ENCODE measurements at regions not wholly inside any gene's neighbourhood (a gene's known extent, or its start where the extent isn't known, plus 50 kb on each side); places are given as distances from the start of the nearest gene placed in this dataset.

DNA sequence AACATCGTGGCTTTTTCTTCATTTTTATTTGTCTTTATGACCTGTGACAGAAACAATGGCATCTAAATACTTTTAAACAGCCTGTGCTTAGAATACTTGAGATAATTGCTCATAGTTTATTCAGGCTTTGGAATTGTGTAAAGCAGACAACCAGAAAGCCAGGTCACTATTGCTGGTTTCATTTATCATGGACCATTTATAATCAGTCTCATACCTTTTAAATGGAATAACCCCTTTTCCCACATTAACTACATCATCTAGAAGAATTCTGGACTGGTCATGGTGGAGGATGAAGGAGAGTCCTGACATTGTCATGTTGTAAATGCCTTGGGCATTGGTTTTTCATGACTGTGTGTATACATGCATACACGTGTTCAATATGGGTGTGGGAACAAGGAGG, 661.5 kb downstream of the EPM2A start:
- H3K36me3 ChIP-seq (ENCODE audit: control insufficient read depth, insufficient read depth, low read length): no peaks in the 10 kb centered on the region
- no peak overlapping the region for H2BK120ac ChIP-seq (ENCODE audit: low read depth, low read length)
- H3K79me1 ChIP-seq (ENCODE audit: low read length): no peaks in the 10 kb centered on the region
- H3K27ac ChIP-seq (ENCODE audit: low read depth, low read length): no peak overlapping the region
- no peak overlapping the region for H2AK5ac ChIP-seq (ENCODE audit: low read length)
- H3K4me3 ChIP-seq (ENCODE audit: low read length): no peak overlapping the region
- H3K4me2 ChIP-seq (ENCODE audit: low read length): no peak overlapping the region
- H3K27me3 ChIP-seq (ENCODE audit: insufficient read depth, low read length, poor library complexity): no peaks in the 10 kb centered on the region
- no CpG with 5 or more reads among the region's 2 CpGs for WGBS (ENCODE audit: extremely low coverage, insufficient coverage, low lambda C conversion rate)
- DNase-seq: no peak
- H4K5ac ChIP-seq (ENCODE audit: low read length): no peak overlapping the region
- H3K9ac ChIP-seq (ENCODE audit: low read length): no peak overlapping the region
- no peak overlapping the region for H3K4ac ChIP-seq (ENCODE audit: low read depth, low read length)
- H3K23ac ChIP-seq (ENCODE audit: low read length): no peak overlapping the region
- no peak overlapping the region for H4K8ac ChIP-seq (ENCODE audit: low read depth, low read length)
- no peak overlapping the region for H3K56ac ChIP-seq (ENCODE audit: low read length)
- H3K18ac ChIP-seq (ENCODE audit: low read length): no peak overlapping the region
- H2BK5ac ChIP-seq (ENCODE audit: low read length): no peak overlapping the region
- no peak overlapping the region for H2BK15ac ChIP-seq (replicated peaks; ENCODE audit: low read depth)
- H3K4me1 ChIP-seq (ENCODE audit: control insufficient read depth, low read depth, low read length): no peaks in the 10 kb centered on the region
- no peaks in the 10 kb centered on the region for H3K79me2 ChIP-seq (ENCODE audit: control insufficient read depth, insufficient read depth, low read length)

DNA sequence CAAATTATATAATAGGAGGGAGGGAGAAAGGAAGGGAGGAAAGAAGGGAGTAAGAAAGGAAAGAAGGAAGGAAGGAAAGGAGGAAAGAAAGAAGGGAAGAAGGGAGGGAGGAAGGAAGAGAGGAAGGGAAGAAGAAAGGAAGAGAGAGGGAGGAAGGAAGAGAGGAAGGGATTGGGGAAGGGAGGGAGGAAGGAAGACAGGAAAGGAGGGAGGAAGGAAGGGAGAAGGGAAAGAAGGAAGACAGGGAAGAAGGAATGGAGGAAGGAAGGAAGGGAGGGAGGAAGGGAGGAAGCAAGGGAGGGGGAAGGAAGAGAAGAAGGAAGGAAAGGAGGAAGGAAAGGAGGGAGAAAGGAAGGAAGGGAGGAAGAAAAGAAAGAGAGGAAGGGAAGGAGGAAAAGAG, 660.5 kb downstream of the EPM2A start:
- Histone ChIP-seq H3K56ac (ENCODE audit: low read length) (no peak overlapping the region), H3K23ac (ENCODE audit: low read length) (no peak overlapping the region), H3K9ac (ENCODE audit: low read length) (no peak overlapping the region), H3K27ac (ENCODE audit: low read depth, low read length) (no peak overlapping the region), H3K18ac (ENCODE audit: low read length) (no peak overlapping the region), H3K27me3 (ENCODE audit: insufficient read depth, low read length, poor library complexity) (no peaks in the 10 kb centered on the region), H3K36me3 (ENCODE audit: control insufficient read depth, insufficient read depth, low read length) (no peaks in the 10 kb centered on the region), H2BK5ac (ENCODE audit: low read length) (no peak overlapping the region), H2BK15ac (replicated peaks; ENCODE audit: low read depth) (no peak overlapping the region), H3K79me2 (ENCODE audit: control insufficient read depth, insufficient read depth, low read length) (no peaks in the 10 kb centered on the region), H3K4ac (ENCODE audit: low read depth, low read length) (no peak overlapping the region), H4K5ac (ENCODE audit: low read length) (no peak overlapping the region), H3K4me3 (ENCODE audit: low read length) (no peak overlapping the region), H4K8ac (ENCODE audit: low read depth, low read length) (no peak overlapping the region), H3K4me1 (ENCODE audit: control insufficient read depth, low read depth, low read length) (no peaks in the 10 kb centered on the region), H2AK5ac (ENCODE audit: low read length) (no peak overlapping the region), H2BK120ac (ENCODE audit: low read depth, low read length) (no peak overlapping the region), H3K79me1 (ENCODE audit: low read length) (no peaks in the 10 kb centered on the region), H3K4me2 (ENCODE audit: low read length) (no peak overlapping the region)
- DNase-seq: no peak

DNA sequence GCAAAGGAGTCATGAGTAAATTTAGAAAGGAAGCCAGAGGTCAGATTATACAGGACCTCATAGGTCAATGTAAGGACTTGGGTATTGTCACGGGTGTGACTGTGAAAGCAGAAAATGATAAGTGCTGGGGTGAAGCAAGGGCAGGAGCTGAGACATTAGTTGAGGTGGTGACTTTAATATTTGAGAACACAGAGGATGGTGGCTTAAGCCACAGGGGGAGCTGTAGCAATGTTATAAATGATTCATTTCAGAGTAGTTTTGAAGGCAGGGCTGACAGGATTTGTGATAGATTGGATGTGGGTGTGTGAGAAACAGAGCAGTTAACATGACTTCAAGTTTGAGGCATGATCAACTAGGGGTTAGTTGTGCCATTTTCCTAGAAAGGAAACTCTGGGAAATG, 659.9 kb downstream of the EPM2A start:
- H3K23ac ChIP-seq (ENCODE audit: low read length): no peak overlapping the region

DNA sequence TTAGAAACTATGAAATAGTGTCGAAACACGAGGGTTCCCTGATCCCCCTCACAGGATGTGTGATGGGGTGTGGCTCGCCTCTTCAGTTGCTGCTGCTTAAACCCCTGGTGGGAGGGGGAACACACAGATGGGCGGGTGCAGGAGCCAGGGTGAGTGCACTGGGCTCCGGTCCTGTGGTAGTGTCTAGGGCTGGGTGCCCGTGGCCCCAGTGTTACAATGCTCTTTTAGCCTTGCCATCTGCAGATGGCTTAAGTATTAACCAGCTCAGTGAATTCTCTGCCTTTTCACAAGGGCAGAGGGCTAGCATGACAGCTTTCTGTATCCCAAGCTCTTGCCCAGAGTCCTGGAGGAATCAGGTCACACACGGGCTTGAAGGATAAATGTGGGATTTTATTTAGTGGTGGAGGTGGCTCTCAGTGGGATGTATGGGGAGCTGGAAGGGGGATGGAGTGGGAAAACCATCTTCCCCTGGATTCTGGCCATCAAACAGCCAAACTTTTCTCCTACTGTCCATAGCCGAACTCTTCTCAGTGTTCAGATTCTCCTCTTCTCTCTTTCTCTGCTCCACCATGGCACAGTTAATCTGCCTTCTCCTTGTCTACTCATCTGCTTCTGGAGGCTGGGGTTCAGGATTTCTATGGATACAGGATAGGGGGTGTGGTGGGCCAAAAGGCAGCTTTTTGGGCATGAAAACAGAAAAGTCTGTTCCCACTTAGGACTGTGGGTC, 659.0 kb downstream of the EPM2A start:
- Histone ChIP-seq H2BK5ac (ENCODE audit: low read length) (no peak overlapping the region), H3K79me1 (ENCODE audit: low read length) (no peaks in the 10 kb centered on the region), H3K4me1 (ENCODE audit: control insufficient read depth, low read depth, low read length) (no peaks in the 10 kb centered on the region), H3K4ac (ENCODE audit: low read depth, low read length) (no peak overlapping the region), H3K18ac (ENCODE audit: low read length) (no peak overlapping the region), H3K27ac (ENCODE audit: low read depth, low read length) (no peak overlapping the region), H3K4me3 (ENCODE audit: low read length) (no peak overlapping the region), H3K27me3 (ENCODE audit: insufficient read depth, low read length, poor library complexity) (no peaks in the 10 kb centered on the region), H3K4me2 (ENCODE audit: low read length) (no peak overlapping the region), H3K9ac (ENCODE audit: low read length) (no peak overlapping the region), H3K36me3 (ENCODE audit: control insufficient read depth, insufficient read depth, low read length) (no peaks in the 10 kb centered on the region), H3K23ac (ENCODE audit: low read length) (no peak overlapping the region), H3K56ac (ENCODE audit: low read length) (no peak overlapping the region), H3K79me2 (ENCODE audit: control insufficient read depth, insufficient read depth, low read length) (no peaks in the 10 kb centered on the region), H2BK15ac (replicated peaks; ENCODE audit: low read depth) (no peak overlapping the region), H4K5ac (ENCODE audit: low read length) (no peak overlapping the region), H2BK120ac (ENCODE audit: low read depth, low read length) (no peak overlapping the region), H4K8ac (ENCODE audit: low read depth, low read length) (no peak overlapping the region), H2AK5ac (ENCODE audit: low read length) (no peak overlapping the region)
- no peak for DNase-seq
- WGBS (ENCODE audit: extremely low coverage, insufficient coverage, low lambda C conversion rate): no CpG with 5 or more reads among the region's 8 CpGs

More for the DNA sequence above, 659.9 kb downstream of the EPM2A start:
- no peaks in the 10 kb centered on the region for H3K27me3 ChIP-seq (ENCODE audit: insufficient read depth, low read length, poor library complexity)
- no peak for DNase-seq
- H3K18ac ChIP-seq (ENCODE audit: low read length): no peak overlapping the region
- no peak overlapping the region for H2BK120ac ChIP-seq (ENCODE audit: low read depth, low read length)
- no peak overlapping the region for H3K9ac ChIP-seq (ENCODE audit: low read length)
- WGBS (ENCODE audit: extremely low coverage, insufficient coverage, low lambda C conversion rate): no CpG with 5 or more reads among the region's 1 CpG
- H2BK5ac ChIP-seq (ENCODE audit: low read length): no peak overlapping the region
- H4K8ac ChIP-seq (ENCODE audit: low read depth, low read length): no peak overlapping the region
- no peak overlapping the region for H3K4ac ChIP-seq (ENCODE audit: low read depth, low read length)
- no peaks in the 10 kb centered on the region for H3K36me3 ChIP-seq (ENCODE audit: control insufficient read depth, insufficient read depth, low read length)
- no peak overlapping the region for H4K5ac ChIP-seq (ENCODE audit: low read length)
- H2BK15ac ChIP-seq (replicated peaks; ENCODE audit: low read depth): no peak overlapping the region
- no peak overlapping the region for H3K27ac ChIP-seq (ENCODE audit: low read depth, low read length)
- no peak overlapping the region for H3K4me3 ChIP-seq (ENCODE audit: low read length)
- H3K4me1 ChIP-seq (ENCODE audit: control insufficient read depth, low read depth, low read length): no peaks in the 10 kb centered on the region
- H3K79me1 ChIP-seq (ENCODE audit: low read length): no peaks in the 10 kb centered on the region
- H2AK5ac ChIP-seq (ENCODE audit: low read length): no peak overlapping the region
- H3K56ac ChIP-seq (ENCODE audit: low read length): no peak overlapping the region
- H3K4me2 ChIP-seq (ENCODE audit: low read length): no peak overlapping the region
- no peaks in the 10 kb centered on the region for H3K79me2 ChIP-seq (ENCODE audit: control insufficient read depth, insufficient read depth, low read length)

DNA sequence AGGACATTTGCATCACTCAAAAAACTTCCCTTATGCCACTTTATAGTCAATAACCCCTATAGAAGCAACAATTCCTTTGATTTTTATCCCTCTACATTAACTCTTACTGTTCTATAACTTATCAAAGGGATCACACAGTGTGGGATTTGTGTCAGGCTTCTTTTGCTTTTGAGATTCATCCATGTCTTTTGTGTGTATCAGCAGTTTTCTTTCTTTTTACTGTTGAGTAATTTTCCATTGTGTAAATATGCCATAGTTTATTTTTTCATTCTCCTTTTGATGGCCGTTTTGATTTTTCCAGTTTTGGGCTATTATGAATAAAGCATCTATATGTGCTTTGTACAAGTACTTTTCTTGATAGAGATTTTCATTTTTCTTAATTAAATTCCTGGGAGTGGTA, 657.9 kb downstream of the EPM2A start:
- Histone ChIP-seq H3K23ac (ENCODE audit: low read length) (no peak overlapping the region), H2BK15ac (replicated peaks; ENCODE audit: low read depth) (no peak overlapping the region), H3K79me1 (ENCODE audit: low read length) (no peaks in the 10 kb centered on the region), H3K56ac (ENCODE audit: low read length) (no peak overlapping the region), H3K18ac (ENCODE audit: low read length) (no peak overlapping the region), H3K27me3 (ENCODE audit: insufficient read depth, low read length, poor library complexity) (no peaks in the 10 kb centered on the region), H3K9ac (ENCODE audit: low read length) (no peak overlapping the region), H4K5ac (ENCODE audit: low read length) (no peak overlapping the region), H3K4me2 (ENCODE audit: low read length) (no peak overlapping the region), H2BK120ac (ENCODE audit: low read depth, low read length) (no peak overlapping the region), H3K4me1 (ENCODE audit: control insufficient read depth, low read depth, low read length) (no peaks in the 10 kb centered on the region), H3K79me2 (ENCODE audit: control insufficient read depth, insufficient read depth, low read length) (no peaks in the 10 kb centered on the region), H3K27ac (ENCODE audit: low read depth, low read length) (no peak overlapping the region), H3K4ac (ENCODE audit: low read depth, low read length) (no peak overlapping the region), H3K4me3 (ENCODE audit: low read length) (no peak overlapping the region), H4K8ac (ENCODE audit: low read depth, low read length) (no peak overlapping the region), H2BK5ac (ENCODE audit: low read length) (no peak overlapping the region), H3K36me3 (ENCODE audit: control insufficient read depth, insufficient read depth, low read length) (no peaks in the 10 kb centered on the region), H2AK5ac (ENCODE audit: low read length) (no peak overlapping the region)
- DNase-seq: no peak
- no CpG with 5 or more reads among the region's 1 CpG for WGBS (ENCODE audit: extremely low coverage, insufficient coverage, low lambda C conversion rate)

DNA sequence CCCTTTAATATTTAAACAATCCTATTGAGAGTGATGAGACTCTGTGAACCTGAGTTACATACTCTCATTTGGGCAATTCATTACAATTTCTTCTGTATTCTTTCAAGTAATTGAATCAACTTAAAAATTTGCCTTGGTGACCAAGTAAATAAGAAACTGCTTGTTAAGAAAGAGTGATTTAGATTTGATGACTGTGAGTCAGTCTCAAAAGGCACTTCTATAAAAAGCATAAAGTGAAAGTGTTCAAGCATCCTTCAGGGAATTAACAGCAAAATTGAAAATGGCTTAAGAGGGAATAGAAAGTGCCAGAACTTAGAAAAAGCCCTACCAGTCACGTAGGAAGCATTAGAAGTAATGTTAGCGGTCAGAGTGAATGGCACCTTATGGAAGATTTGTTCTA, 654.7 kb downstream of the EPM2A start:
- H2BK5ac ChIP-seq (ENCODE audit: low read length): no peak overlapping the region
- H3K4ac ChIP-seq (ENCODE audit: low read depth, low read length): no peak overlapping the region
- H2BK120ac ChIP-seq (ENCODE audit: low read depth, low read length): no peak overlapping the region
- H2AK5ac ChIP-seq (ENCODE audit: low read length): no peak overlapping the region
- no peak overlapping the region for H3K18ac ChIP-seq (ENCODE audit: low read length)
- no peaks in the 10 kb centered on the region for H3K36me3 ChIP-seq (ENCODE audit: control insufficient read depth, insufficient read depth, low read length)
- no peak overlapping the region for H4K8ac ChIP-seq (ENCODE audit: low read depth, low read length)
- H3K23ac ChIP-seq (ENCODE audit: low read length): no peak overlapping the region
- no peak overlapping the region for H3K56ac ChIP-seq (ENCODE audit: low read length)
- H3K79me1 ChIP-seq (ENCODE audit: low read length): no peaks in the 10 kb centered on the region
- H3K4me3 ChIP-seq (ENCODE audit: low read length): no peak overlapping the region
- H3K4me1 ChIP-seq (ENCODE audit: control insufficient read depth, low read depth, low read length): no peaks in the 10 kb centered on the region
- no peaks in the 10 kb centered on the region for H3K79me2 ChIP-seq (ENCODE audit: control insufficient read depth, insufficient read depth, low read length)
- no peak overlapping the region for H3K9ac ChIP-seq (ENCODE audit: low read length)
- H3K27me3 ChIP-seq (ENCODE audit: insufficient read depth, low read length, poor library complexity): no peaks in the 10 kb centered on the region
- H3K4me2 ChIP-seq (ENCODE audit: low read length): no peak overlapping the region
- no peak for DNase-seq
- no CpG with 5 or more reads among the region's 2 CpGs for WGBS (ENCODE audit: extremely low coverage, insufficient coverage, low lambda C conversion rate)
- H2BK15ac ChIP-seq (replicated peaks; ENCODE audit: low read depth): no peak overlapping the region
- H3K27ac ChIP-seq (ENCODE audit: low read depth, low read length): no peak overlapping the region
- no peak overlapping the region for H4K5ac ChIP-seq (ENCODE audit: low read length)
